ENCODE measurements at regions not wholly inside any gene's neighbourhood (a gene's known extent, or its start where the extent isn't known, plus 50 kb on each side); places are given as distances from the start of the nearest gene placed in this dataset.

DNA sequence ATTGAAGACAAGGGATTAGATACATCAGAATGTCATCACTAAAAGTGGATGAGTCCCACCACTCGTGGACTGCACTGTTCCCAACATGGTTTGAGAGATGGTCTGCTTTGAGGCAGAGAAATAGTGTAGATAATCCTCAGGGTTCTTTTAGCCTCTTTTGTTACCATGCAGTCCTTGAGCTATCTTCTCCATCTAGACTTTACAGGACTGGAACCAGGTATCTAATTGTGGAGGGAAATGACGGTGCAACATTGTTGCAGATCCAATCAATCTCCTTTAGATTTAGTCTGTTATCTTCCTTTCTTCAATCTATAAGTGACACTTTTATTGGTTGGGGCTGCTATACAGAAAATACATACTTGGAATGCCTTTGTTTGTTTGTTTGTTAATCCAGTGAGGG, 183.8 kb upstream of the CWC22 start:
- no peak for DNase-seq

DNA sequence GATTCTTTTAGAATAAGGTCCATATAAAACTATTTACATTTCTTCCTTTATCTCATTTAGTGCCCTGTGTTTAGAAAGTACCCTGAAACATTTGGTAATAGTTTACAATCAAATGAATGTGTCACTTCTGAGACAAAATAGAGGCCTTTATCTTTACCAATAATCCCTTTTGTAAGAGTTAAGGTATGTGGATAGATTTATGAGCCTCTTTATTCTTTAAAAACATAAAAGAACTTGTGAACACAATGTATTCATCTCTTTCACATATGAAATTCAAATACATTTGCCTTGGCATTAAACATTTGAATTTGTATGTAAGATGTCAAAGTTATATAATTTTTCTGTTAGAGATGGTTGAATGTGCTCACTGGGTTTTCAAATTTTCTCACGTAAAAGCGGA, 180.5 kb upstream of the CWC22 start:
- no peak for DNase-seq

GRCh38 chr2:180184506-180184905, 177.4 kb upstream of the CWC22 start:
- no peak for DNase-seq

DNA sequence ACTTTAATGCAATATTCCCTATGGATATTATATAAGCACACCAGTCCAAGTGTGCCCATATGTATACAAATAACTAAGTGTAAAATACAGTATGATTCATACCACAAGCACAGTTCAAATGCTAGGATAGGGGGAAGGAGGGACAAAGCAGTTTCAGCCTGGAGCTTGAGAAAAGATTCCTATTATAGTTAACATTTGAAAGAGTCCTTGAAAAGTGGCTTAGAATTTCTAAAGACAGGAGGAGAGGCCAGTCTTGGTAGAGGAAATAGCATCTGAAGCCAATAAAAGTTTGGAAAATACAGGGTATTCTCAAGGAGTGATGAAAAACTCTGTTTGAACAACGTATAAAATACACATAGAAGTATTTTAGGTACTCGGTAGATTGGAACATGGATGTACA, 173.4 kb upstream of the CWC22 start:
- no peak for DNase-seq

DNA sequence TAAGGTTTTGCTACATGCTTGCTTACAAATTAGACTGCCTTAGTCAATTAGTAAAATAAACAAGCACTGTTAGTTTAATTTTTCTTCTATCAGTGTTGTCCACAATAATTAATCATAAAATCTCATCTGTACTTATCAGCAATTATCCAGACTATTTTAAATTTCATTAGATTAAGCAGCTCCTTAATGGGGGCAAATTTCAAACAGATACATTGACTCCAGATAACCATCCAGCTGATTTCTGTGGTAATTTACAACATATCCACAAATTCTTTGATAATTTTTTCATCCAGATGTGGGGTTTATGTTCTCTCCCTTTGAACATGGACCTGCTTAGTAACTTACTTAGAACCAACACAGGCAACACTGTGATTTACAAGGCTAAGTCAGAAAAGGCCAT, 170.4 kb upstream of the CWC22 start:
- DNase-seq, result no peak

- DNase-seq, result no peak
Measured at GRCh38 chr2:180175736-180176135, 168.6 kb upstream of the CWC22 start.

DNA sequence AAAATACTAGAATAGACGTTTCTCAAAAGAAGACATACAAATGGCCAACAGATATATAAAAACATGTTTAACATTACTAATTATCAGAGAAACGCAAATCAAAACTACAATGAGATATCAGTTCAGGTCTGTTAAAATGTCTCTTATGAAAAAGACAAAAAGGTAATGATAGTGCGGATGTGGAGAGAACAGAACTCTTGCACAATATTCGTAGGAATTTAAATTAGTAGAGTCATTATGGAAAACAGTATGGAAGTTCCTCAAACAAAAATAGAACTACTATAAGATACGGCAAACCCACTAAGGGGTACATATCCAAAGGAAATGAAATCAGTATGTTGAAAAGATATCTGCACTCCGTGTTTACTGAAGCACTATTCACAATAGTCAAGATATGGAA, 167.5 kb upstream of the CWC22 start:
- DNase-seq, result no peak

DNA sequence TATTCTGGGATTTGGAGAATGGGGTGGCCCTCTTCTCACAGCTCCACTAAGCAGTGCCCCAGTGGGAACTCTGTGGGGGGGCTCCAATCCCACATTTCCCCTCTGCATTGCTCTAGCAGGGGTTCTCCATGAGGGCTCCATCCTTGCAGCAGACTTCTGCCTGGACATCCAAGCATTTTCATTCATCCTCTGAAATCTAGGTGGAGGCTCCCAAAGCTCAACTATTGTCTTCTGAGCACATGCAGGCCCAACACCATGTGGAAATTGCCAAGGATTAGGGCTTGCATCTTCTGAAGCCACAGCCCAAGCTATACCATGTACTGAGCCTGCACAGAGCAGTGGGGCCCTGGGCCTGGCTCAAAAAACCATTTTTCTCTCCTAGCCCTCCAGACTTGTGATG, 162.4 kb upstream of the CWC22 start:
- DNase-seq, result no peak

- no peak for DNase-seq
Measured at GRCh38 chr2:180161415-180161814, 154.3 kb upstream of the CWC22 start.

GRCh38 chr2:180159921-180160320, 152.8 kb upstream of the CWC22 start:
- no peak for DNase-seq

DNA sequence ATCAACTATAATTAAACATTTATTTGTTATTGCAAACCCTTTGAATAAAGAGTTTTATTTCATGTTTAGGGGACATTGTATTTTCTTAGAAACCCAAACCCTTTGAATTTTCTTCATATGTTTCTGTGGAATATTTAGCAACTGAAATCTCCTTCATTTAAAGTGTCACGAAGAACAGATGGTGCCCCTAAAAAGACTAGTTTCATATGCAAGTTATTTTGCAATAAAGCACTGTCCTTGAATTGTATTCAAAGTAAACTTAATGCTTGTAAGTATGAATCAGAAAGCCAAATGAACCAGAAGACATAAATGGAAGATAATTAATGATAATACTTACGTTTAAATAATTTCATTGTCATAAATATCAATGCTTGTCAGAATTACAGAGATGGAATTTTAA, 151.9 kb upstream of the CWC22 start:
- no peak for DNase-seq

DNA sequence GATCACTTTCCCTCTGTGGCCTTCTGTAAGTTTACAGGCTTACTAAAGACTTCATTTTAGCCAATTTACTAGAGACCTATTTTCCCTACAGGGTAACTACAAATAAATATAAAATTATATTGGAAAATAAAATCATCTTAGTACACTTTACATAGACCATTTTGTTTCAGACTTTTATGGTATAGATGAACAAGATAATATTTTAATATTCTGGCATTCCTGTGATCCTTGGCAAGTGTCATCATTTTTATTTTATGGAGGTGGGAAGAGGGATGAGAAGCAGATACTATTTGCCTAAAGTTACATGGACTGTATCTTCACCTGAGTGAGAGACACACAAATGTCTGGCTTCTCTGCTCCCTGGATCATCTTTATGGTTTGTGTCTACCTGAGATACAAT, 149.6 kb upstream of the CWC22 start:
- DNase-seq, result no peak

DNA sequence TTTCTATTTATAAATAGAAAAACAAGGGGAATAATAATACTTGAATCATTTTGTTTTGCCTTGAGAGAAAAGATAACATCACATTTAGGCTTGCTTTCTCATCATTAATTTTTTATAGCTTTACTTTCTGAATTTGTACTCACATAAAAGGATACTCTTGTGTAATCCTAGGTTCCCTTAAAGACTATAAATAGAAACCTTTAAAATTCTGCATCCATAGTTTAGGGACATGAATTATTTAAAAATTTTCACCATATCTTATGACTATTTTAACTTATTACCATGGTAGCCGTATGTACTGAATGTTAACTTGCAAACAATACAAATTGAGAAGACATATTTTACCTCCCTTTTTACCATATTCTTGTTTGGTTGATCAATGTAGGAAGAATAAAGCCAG, 143.5 kb upstream of the CWC22 start:
- no peak for DNase-seq

- DNase-seq, result no peak
Measured at GRCh38 chr2:180146541-180146940, 139.4 kb upstream of the CWC22 start.

DNA sequence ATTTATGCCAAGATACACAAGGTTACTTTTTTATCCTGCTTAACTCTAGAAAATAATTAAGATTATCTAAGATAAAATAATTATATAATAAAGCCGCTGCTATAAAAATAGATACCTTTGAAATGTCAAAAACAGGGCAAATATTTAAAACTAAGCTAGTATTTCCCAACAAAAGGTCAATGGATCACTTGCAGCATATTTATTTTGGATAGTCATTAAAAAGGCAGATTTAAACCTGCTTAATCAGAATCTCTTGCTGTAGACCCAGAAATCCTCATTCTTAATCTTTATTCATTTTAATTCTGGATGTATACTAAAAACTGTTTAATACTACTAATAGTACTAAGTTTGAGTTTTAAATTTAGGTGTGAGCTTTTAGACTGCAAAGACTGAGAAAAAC, 139.0 kb upstream of the CWC22 start:
- no peak for DNase-seq

DNA sequence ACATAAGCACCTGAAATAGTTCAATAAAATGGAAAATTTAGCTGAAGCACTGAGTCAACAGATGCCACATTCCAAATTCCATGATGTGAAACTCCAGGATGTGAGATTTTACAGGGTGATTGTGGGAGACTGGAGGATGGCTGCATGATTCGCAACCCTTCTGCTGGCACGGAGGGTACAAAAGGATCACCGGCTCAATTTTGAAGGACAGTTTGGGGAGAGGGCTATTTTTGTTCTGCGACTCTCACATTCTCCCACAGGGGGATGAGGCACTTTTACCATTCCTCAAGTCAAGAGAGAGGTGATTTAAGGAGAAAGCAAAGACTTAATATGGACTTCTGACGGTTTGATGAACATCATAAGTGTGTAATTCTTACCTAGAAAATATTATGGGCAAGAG, 138.1 kb upstream of the CWC22 start:
- no peak for DNase-seq

DNA sequence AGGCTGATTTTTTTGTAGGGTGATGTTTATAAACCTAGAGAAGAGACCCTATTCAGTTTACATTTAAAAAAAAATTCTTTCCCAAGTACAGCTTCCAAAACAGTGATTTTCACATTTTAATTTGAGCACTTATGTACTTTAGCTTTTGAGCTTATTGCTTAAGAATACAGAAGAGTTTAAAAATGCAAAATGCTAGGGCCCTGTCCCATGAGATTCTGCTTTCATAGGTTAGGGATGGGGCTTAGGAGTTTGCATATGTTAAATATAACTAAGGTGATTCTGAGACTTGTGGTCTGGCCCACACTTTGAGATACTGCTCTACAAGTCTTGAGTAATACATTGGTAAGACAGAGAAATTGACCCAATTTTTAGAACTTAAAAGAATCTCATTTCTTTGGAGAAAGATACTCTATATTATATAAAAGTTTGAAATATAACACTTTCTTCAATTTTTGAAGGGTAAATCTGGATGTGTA, 137.3 kb upstream of the CWC22 start:
- no peak for DNase-seq

DNA sequence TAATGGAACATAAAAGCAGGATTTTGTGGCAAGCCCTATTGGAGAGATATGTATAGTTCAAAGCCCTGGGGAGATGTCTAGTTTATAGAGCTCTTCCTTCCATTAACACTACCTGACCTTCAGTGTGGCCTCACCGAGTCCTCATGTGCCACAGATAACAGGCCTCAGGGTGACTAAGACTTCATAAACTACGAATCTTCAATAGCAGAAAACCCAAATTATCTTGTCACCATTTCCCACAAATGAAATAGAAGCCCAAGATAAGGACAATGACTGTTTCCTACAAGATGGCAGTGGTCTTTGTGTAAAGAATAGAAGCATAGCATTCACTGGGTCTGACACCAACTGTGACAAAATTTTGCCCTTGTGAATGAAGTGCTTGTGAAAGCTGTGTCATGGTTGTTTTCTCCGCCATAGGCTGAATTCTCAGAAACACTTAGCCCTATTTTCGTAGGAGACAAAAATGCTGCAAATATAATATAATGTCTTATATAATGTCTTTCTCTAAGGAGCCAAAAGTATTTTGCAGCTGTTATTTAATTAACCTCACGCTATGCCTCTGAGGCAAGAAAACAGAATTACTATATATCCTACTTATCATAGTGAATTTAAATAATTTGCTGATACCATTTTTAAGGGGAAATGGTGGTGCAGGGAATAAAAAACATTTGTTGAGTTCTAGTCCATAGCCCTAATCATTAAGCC, 136.7 kb upstream of the CWC22 start:
- DNase-seq, result no peak

DNA sequence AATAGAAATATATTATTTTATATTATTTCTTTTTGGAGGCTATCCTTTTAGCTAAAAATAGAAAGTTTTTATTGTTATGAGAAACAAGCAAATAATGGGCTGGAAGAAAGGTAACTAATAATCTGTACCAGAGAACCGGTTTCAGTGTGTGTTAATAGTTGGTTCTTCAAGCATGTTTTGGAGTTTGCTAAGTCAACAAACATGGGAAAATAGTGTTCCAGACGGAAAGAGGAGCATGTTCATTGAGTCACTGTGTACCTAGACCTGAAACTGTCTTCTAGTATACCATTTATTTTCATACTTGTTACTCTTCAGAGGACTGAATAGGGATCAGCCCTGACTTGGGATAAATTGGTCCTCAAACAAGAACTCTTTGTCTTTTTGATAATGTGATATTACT, 134.5 kb upstream of the CWC22 start:
- DNase-seq, result no peak

DNA sequence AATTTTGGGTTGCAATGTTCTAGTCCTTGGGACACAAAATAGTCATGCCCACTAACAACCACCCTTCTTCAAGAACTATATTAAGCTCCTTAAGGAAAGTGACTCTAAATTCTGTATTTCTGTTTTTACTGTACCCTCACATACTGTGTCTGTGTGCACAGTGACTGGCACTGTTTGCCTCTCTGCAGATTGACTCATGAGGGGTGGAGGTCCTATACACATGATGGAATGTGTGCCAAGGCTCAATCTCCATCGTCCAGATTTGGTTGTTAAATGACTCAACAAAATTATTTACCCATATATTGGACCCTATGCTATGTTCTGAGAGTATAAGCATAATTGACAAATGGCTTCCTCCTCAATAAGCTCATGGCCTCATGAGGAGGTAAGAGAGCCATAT, 126.6 kb upstream of the CWC22 start:
- DNase-seq, result no peak

DNA sequence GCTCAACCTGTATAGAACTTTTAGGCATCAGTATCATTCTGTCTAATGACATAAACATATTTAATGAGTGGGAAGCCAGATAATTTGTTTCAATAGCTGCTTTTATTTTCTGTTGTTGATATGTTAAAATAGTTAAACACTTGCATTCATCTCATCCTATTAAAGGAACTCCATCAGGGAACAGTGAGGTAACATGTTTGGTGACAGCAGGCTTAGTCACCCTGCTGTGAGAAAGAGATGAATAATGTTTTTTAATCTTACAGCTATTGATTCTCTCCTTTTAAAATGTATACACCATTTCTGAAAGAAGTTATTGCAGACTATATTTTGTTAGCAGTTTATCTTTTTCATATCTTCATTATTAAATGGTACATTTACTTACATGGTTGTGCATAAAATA, 123.3 kb upstream of the CWC22 start:
- no peak for DNase-seq

- DNase-seq, result no peak
Measured at GRCh38 chr2:180128861-180129260, 121.8 kb upstream of the CWC22 start.

GRCh38 chr2:180125245-180125962, 118.3 kb upstream of the CWC22 start:
- peak; percentile 36 for DNase-seq

DNA sequence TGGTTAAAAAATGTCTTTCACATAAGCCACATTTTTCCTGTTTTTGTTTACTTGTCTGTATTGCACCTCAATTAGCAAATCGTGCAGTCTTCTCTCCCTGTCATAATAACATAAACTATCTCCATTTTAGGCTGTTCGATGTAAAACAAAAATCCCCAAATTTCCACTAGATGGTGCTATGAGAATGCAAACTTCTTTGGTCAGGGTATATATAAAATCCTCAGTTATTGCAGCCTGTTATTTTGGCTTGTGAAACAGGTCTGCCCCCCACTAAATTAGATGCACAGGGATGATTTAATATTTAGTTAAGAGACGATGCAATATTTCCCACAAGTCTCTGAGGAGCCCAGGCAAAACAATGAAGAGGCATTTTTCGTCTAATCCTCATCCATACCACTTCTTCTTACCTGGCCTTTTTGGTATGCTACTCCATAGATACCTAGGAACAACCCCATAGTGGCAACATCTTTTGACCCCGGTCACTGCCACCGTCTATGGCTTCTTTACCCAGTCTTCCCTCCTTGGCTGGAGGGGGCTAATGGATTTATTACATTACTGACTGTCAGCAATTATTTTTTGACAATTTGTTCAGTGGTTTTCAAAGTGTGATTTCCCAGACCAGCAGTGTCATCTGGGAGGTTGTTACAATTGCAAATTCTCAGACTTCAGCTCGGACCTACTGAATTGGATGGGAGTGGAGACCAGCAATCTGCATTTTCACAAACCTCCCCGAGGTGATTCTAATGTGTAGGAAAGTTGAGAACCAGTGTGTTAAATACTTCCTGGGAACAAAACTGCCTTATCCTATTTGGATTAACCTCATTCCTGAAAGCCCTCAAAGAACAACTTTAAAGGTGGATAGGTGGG, 117.4 kb upstream of the CWC22 start:
- DNase-seq, result no peak
